Kidney capillary endothelial cell (primary cell): ENCODE measurements at regions not wholly inside any gene's neighbourhood (a gene's known extent, or its start where the extent isn't known, plus 50 kb on each side); places are given as distances from the start of the nearest gene placed in this dataset.
A peak's percentile ranks its signal among the peaks of the same experiment; 100 is the strongest.

Experiments used
- DNase-seq: peaks from one replicate; pipeline ENCODE4 v3.0.0-alpha.2; 2018; ENCODE audit warnings: low spot score

DNA sequence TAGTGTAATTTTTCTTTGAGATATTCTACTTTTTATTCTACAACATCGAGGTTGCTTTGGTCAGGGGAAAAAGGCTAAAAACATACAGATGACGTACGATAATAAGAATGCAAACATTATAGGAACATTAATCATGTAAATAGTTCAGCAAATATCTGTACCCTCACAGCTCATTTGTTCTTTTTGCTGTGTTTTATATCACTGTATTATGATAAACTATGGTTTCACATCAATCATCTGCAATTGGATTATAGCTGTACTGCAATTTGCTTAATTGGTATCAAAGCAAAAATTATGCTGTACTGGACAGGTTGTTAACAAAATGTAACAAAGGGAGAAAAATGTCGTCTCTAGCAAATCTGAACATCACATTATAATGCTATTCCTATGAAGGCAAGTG lies 597.1 kb downstream of the EPHA7 start:
- no peak for DNase-seq

DNA sequence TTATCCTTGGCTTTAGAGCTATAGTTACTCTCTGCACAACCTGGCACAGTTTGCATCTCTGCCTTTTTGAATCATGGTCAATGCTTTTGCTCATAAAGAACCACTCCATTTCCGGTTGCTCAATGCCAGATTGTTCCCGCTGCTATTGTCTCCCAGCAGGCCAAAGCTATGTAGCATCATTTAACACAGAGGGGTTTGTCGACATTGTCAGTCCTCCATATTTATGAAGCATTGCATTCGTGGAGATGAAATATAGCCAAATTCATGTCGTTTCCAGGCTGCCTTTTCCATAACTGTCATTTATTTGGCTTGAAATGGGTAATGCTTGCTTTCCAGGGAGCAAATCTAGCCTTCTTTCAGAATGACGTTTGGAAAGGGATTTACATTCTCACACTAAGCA lies 598.8 kb downstream of the EPHA7 start:
- DNase-seq, result no peak

DNA sequence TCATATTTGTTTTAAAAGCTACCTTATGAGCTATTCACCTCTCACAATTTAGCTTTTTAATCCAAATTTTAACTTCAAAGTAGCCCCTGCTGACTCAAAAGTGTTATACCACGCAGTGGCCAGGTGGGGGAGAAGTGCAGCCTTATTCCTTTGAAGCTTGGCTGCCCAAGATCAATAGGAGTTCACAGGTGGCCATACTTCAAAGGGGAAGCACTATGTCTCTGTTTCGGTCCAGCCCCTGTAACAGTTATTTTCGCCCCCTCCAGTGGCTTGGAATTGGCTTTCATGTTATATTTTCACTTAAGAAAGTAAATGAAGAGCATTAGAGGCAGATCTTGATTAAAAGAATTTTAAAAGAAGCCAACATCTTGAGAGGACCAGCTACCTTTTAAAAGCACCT lies 608.4 kb downstream of the EPHA7 start:
- peak; percentile 27 for DNase-seq

DNA sequence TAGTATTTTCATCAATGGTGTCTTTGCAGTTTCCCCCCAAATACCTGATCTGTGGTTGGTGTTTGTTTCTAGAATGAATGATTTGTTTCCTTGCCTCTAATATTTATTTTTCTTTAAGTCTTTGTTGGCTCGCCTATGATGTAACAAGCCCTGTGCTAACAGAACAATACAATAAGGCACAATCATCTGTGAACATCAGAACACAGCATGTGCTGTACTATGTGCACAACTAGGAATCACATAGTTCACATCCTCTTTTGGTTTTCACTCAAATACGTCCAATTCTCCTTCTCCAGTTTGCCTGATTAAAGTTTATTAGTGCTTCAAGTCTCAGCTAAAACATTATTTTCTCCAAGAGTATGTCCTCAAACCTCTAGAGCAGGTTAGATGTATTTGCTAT lies 613.1 kb downstream of the EPHA7 start:
- DNase-seq, result no peak

DNA sequence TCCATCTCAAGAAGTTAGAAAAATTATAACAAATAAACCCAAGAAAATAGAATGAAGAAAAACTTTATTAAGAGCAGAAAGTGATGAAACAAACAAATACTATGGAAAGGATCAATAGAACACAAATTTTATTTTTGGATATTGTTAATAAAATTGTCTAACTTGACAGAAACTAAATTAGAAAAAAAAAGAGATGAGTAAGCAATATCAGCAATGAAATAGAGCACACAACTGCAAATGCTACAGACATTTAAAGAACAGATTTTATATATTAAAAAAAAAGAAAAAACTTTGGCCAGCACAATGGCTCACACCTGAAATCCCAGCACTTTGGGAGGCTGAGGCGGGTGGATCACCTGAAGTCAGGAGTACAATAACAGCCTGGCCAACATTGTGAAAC lies 628.0 kb downstream of the EPHA7 start:
- no peak for DNase-seq

DNA sequence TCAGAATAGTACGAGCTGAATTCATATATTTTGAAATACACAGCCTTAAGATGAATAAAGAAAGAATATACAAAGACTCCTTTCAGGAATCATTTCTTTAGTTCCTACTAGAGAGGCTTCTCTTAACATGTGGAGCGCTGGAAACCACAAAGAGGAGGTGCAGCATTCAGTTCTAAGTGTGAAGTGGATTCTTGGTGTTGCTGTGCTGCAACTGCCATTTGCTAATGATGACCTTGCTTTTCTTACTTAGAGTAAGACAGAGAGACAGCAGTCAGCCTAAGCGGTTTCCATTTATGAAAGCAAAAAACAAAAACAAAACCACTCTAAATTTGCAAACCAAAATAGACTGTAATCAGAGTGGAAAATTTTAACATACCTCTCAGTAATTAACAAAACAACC lies 629.0 kb downstream of the EPHA7 start:
- no peak for DNase-seq

DNA sequence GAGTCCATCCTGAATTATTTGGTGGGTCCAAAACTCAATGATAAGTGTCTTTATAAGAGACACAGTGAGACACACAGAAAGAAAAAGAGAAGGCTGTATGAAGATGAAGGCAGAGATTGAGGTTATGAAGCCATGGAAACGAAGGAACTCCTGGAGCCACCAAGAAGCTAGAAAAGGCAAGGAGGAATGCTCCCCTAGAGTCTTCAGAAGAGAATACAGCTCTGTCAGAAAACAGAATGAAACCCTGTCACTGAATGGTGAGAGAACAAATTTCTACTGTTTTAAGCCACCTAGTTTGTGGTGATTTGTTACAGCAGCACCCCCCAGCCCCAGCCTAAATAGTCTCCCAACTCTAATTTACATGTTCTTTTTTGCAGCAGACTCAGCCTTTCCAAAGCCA lies 635.1 kb downstream of the EPHA7 start:
- no peak for DNase-seq

DNA sequence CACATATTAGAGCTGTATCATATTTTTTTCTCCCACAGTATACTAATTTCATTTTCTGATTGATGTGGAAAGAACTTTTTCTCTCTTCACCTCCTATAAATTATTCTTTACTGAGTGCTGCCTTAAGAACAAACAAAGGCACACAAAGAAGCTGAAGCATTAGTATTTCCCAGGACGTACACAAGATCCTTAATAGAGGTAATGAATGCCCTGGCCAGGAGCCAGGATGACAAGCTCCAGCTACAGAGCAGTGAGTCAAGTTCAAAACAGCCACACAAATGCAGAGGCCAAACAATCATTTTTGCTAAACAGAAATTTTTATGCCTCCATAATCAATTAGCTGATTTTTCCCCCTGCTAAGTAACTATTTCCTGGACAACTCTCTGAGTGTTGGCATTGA lies 639.6 kb downstream of the EPHA7 start:
- peak; percentile 81 for DNase-seq

DNA sequence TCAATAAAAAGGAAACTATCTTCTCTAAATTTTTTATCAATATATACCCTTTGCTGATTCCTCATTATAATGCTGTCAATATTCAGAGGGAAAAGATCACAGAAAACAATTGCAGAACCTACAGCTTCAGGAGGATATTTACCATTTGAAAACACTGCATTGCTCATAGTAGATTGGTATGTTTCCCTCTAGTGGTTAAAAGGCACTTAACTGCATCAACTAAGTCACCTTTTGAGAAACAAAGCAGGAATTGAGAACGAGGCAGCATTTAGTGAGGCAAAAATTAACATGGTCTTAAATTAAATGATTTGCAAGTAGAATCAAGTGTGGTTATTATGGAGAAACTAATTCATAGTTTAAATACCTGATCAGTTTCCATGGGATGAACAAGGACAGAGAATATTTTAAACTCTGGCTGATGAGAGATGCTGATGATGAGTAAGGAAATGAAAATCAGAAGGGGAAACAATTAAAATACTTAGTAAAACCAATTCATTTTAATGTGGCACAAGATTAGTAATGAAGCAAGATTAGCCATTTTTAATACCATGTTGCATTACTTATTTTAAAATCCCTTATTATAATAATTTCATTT lies 642.1 kb downstream of the EPHA7 start:
- peak; percentile 52 for DNase-seq

DNA sequence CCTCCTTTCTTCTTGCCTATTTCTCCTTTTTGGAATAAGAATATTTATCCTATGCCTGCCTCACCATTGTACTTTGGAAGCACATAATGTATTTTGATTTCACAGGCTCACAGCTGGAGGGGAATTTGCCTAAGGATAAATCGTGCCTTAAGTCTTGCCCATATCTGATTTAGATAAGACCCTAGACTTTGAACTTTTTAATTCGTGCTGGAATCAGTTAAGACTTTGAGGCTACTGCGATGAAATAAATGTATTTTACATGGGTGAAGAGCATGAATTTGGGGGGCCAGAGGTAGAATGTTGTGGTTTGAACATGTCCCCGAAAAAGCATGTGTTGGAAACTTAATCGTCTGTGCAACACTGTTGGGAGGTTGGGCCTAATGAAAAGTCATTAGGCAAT lies 648.8 kb downstream of the EPHA7 start:
- no peak for DNase-seq

DNA sequence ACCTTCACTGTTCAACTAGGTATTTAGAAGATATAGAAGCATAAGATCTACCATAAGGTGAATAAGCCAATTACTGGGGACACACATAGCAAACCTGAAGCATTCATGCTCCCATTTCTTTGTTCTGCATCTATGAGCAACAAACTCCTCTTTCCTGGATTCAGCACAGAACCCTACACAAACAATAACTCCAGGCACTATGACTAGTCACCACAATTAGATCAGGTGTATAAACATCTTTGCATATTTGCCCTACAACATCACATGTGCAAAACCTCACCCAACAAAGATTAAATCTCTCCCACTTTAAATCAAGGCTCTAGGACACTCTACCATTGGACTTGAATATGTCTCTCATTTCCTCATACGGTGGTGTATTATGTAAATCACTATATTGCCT lies 652.3 kb downstream of the EPHA7 start:
- DNase-seq, result no peak

DNA sequence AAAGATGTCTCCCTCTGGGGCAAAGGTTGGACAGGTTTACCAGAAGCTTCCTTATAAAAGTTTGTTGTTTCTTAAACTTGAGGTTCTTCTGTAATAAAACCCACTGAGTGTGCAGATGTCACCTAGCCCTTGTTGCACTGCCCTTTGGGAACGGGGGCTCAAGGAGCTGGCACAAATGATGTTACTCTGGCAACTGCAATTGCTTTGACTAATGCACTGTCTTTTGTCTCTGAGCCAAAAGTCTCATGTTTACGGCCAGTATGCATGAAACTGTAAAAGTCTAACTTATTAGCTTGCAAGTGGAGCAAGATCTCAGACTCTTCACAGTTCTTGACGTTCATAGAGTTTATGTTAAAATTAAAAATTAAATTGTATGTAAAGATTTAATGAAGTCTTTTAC lies 655.7 kb downstream of the EPHA7 start:
- DNase-seq, result no peak

DNA sequence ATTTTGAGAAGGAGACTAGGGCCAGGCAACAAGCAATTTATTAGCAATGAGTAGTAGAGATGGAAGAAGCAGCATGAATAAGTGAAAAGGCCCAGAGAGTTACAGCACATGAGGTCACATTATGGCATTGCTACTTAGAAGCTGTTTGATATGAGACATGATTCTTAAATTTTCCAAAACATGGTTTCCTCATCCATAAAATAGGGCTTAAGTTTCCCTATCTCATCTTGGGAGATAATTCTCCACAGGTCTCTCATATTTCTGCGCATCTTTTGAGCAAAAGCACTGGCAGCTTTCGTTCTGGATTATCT lies 656.1 kb downstream of the EPHA7 start:
- DNase-seq, result no peak

DNA sequence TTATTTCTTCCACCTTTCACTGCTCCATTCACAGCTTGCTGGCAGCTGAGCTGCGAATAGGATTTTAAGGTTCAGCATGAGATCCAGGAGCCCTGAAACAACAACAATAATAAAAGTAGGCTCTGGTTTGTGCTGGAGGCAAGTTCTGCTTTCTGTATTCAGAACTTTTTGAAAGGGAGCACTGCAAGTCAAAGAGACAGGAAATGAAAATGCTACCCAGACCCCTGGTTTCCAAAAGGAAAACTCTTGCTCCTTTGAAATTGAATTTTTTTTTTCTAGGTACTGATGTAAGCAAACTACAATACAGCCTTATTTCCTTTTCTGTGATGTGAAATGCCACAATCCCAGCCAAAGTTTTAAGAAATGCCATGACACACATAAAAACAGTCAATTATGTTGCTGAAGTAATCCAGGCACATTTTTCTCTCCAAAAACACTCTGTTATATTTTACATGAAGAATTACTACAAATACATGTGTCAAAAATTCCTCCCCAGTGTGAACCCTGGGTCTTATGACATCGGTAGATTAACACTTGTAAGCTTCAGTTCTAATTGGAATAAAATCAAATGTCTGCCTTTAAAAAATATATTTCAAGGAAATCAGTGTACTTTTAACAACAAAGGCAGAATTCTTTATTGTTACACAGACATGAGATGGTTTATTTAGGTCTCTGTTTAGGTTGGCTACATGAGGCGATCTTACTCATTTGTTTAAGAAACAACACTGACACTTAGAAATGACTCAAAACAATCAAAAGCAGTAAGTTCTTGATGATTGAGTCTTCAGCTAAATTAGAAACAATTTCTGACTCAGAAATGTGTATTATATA lies 656.7 kb downstream of the EPHA7 start:
- no peak for DNase-seq

DNA sequence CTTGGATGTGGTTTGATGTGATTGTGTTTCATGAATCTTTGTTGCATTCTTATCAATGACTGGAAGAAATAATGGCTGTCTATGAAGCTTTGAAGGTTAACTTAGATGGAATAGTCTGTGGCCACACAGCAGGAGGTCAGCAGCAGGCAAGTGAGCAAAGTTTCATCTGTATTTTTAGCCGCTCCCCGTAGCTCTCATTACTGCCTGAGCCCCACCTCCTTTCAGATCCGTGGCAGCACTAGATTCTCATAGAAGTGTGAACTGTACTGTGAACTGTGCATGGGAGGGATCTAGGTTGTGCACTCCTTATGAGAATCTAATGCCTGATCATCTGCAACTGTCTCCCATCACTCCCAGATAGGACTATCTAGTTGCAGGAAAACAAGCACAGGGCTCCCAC lies 660.2 kb downstream of the EPHA7 start:
- DNase-seq, result no peak

DNA sequence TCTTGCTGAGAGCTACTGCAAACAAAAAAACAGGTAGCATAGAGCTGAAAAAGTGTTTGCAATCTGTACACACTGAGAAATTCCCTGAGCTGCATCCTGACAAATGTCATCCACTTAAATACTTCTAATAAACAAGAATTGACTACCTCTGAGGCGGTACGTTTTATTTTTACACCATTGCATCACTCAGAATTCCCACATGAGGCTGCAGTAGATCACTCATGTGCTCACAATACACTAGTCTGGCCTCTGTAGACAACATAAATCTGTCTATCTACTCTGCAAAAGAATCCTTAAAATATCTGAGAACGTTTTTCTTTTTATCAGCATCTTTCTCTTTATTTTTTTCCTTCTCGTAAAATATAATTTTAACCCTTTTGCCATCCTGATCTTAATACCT lies 661.4 kb downstream of the EPHA7 start:
- DNase-seq, result no peak

DNA sequence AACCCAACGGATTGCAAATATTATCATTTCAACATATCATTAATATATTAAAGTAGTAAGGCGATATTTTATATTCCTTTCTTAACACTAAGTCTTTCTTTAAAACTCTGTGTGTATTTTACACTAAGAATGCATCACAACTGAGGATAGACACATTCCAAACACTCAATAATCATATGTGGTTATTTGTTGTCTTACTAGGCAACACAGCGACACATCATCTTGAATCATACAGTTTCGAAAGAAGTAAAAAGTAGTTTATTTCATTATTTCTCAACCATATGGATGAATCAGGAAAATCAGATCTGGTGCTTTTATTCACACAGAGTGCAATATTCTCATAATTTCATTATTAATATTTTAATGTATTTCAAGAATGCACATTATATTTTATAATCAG lies 662.4 kb downstream of the EPHA7 start:
- DNase-seq, result no peak

DNA sequence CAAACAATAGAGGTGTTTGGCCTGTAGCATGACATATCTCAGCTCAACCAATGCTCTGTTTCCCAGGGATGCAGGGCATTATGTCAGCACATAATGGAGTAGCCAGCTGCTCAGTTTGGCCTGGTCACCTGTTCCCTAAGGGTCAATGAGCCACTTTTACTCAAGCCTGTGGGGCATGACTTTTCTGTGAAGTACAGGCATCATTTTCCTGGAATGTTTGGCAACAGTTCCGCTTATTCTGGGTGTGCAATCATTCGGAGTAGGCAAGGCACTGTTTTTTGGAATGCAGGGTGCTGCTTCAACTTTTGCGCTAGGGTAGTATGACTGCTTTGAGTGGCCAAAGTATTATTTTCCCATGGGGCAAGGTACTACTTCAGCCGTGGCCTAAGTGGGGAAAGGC lies 665.4 kb downstream of the EPHA7 start:
- no peak for DNase-seq

DNA sequence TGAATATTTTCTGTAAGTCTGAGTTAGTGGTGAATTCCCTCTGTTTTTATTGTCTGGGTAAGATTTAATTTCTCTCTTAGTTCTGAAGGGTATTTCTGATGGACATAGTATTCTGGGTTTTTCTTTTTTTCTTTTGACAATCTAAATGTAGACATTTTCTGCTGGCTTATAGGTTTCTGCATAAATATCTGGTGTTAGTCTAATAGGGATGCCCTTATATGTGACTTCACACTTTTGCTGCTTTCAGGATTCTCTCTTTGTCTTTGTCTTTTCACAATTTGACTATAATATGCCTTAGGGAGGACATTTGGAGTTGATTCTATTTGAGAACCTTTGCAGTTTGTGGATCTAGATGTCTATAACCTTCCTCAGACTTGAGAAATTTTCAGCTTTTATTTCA lies 667.2 kb downstream of the EPHA7 start:
- DNase-seq, result no peak

DNA sequence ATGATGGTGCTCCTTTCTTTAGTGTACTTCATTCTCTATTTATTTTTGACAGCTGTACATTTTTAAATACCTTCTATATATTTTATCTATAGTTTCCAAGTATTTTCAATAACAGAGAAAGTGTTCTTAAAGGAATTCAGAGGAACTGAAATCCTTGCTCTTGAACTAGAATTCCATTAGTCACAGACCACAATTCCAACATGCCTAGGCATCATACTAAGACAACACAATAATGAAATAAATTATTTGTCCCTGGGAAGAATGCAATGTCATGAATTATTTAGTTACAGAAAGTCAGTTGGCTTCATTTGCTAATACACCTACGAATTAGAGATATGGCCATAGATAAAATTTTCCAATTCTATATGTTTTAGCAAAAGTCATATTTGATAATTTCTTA lies 671.2 kb downstream of the EPHA7 start:
- DNase-seq, result no peak

DNA sequence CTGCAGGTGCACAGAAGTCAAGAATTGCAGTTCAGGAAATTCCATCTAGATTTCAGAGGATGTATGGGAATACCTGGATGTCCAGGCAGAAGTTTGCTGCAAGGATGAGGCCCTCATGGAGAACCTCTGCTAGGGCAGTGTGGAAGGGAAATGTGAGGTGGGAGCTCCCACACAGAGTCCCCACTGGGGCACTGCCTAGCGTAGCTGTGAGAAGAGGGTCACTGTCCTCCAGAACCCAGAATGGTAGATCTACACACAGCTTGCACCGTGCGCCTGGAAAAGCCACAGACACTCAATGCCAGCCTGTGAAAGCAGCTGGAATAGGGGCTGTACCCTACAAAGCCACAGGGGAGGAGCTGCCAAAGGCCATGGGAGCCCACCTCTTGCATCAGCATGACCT lies 681.4 kb downstream of the EPHA7 start:
- DNase-seq, result no peak

DNA sequence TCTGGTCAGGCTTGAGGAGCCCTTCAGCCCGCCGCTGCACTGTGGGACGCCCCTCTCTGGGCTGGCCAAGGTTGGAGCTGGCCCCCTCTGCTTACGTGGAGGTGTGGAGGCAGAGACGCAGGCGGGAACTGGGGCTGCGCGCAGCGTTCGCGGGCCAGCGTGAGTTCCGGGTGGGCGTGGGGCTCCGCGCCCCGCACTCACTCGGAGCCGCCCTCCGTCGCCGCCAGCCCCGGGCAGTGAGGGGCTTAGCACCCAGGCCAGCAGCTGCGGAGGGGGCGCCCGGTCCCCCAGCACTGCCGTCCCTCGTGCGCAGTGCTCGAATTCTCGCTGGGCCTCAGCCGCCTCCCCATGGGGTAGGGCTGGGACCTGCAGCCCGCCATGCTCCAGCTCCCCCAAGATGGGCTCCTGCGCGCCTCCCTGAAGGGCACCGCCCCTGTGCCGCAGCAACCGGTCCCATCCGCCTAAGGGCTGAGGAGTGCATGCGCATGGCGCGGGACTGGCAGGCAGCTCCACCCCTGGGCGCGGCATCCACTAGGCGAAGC lies 695.9 kb downstream of the EPHA7 start:
- no peak for DNase-seq

DNA sequence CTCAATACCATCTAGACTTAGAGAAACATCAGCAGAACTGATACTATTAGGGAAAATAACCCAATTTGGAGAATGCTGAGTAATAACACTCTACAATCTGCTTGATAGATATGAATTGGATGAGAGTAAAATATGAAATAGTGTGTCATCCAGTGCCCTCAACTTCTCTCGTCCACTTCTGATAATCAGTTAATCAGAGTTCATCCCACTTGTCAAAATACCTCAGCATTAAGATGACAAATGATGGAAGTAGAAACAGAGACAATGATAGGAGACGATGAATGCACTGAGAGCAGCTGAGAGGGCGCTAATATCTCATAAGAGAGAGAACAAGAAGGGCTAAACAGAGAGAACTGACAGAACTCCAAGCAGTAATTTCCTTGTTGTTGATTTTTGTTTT lies 699.6 kb downstream of the EPHA7 start:
- no peak for DNase-seq

DNA sequence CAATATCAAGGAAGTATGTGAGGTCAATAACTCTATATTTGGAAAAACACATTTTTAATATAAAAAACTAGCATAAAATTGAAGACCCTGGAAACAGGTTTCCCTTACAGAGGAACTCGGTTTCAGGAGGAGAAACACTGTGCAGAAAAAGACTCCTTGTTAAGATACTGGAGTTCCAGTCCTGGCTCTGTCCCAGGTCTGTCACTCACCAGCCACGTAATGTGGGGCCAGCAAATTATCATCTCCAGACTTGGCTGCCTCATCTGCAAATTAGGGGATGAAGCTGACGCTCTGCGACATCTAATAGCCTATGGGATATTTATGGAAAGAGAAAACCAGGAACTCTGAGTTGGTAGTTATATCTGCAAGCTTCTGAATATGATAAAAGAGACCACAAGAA lies 702.7 kb downstream of the EPHA7 start:
- DNase-seq, result no peak
